Panc1 (cell line): ENCODE measurements at regions not wholly inside any gene's neighbourhood (a gene's known extent, or its start where the extent isn't known, plus 50 kb on each side); places are given as distances from the start of the nearest gene placed in this dataset.
A peak's percentile ranks its signal among the peaks of the same experiment; 100 is the strongest.

Experiments used
- ATAC-seq: fragments of 200-7000 bp; cut with Tn5 transposase; 2 replicates; pipeline ENCODE4 v1.9.1; 2020; ENCODE audit warnings: mild to moderate bottlenecking, moderate library complexity
- BruUV-seq: library from RNA; stranded (reverse); fragments of 400-500 nt; replicated peaks from 2 replicates; lab custom pipeline; 2021; lab: Mats Ljungman, UMichigan
- CTCF ChIA-PET: fragments of 300-600 bp; sonication (Branson Sonifier 250); formaldehyde crosslinking; loops from one replicate; lab custom pipeline; 2022; ENCODE audit warnings: antibody characterized with exemption; lab: Charles Lee
- POLR2A ChIA-PET: fragments of 300-600 bp; sonication (Branson Sonifier 250); formaldehyde crosslinking; loops from one replicate; lab custom pipeline; 2022; ENCODE audit warnings: antibody characterized with exemption; lab: Charles Lee
- DNase-seq: peaks from one replicate; pipeline ENCODE4 v3.0.0-alpha.2; 2010; ENCODE audit warnings: low read depth, low spot score
- H3K27ac ChIP-seq: 2 replicates; pipeline ENCODE4 v1.5.1; 2011; ENCODE audit warnings: mild to moderate bottlenecking, low read length, inconsistent platforms
- H3K27me3 ChIP-seq: fragments of 200-500 bp; sonication (Bioruptor generic); 2 replicates; pipeline ENCODE4 v1.6.0; 2014; ENCODE audit warnings: low read length, inconsistent platforms; ENCODE audit not compliant: control insufficient read depth, insufficient read depth
- H3K36me3 ChIP-seq: fragments of 200-500 bp; sonication (Bioruptor generic); 2 replicates; pipeline ENCODE4 v1.5.1; 2014; ENCODE audit warnings: inconsistent platforms, mild to moderate bottlenecking, low read length, moderate library complexity; ENCODE audit not compliant: control insufficient read depth, insufficient read depth
- H3K4me1 ChIP-seq: 2 replicates; pipeline ENCODE4 v1.5.1; 2011; ENCODE audit warnings: inconsistent platforms, mild to moderate bottlenecking, low read length, moderate library complexity; ENCODE audit not compliant: control insufficient read depth, insufficient read depth
- H3K4me3 ChIP-seq, 2 experiments: 2 replicates each; pipeline ENCODE4 v1.5.1; 2011 to 2012; ENCODE audit warnings: low read depth in 2 of 2, low read length in 2 of 2, mild to moderate bottlenecking in 2 of 2, inconsistent platforms in 1 of 2, moderate library complexity in 1 of 2
- H3K9me3 ChIP-seq: fragments of 200-500 bp; sonication (Bioruptor generic); 2 replicates; pipeline ENCODE4 v1.5.1; 2014; ENCODE audit warnings: low read depth, mild to moderate bottlenecking, inconsistent platforms, low read length, moderate library complexity; ENCODE audit not compliant: control insufficient read depth, insufficient read depth
- CTCF ChIP-seq: fragments of 450-650 bp; IDR thresholded peaks from 2 replicates; pipeline ENCODE4 v1.5.1; 2017; ENCODE audit warnings: mild to moderate bottlenecking
- POLR2AphosphoS5 ChIP-seq: IDR thresholded peaks from 2 replicates; pipeline ENCODE4 v1.6.1; 2012; ENCODE audit warnings: mild to moderate bottlenecking, low read depth, low read length, moderate library complexity
- SIN3A ChIP-seq: IDR thresholded peaks from 2 replicates; pipeline ENCODE4 v1.6.1; 2012; ENCODE audit warnings: low read depth, mild to moderate bottlenecking, low read length, moderate library complexity, borderline replicate concordance; ENCODE audit not compliant: insufficient read depth
- TCF7L2 ChIP-seq: IDR thresholded peaks from 2 replicates; pipeline ENCODE4 v1.6.1; 2011; ENCODE audit warnings: mild to moderate bottlenecking, low read depth, low read length, inconsistent platforms
- in situ Hi-C: cut with HindIII; loops from 2 replicates; pipeline ENCODE4 v1.10.0; 2016; ENCODE audit warnings: low sequenced_read_pairs, low pct_unique_long_range_greater_than_20kb
- intact Hi-C: fragments of 100-400 bp; cut with micrococcal nuclease; formaldehyde crosslinking; loops from one replicate; pipeline ENCODE4 v1.10.0; 2022; ENCODE audit not compliant: unreplicated experiment
- TF ChIP-seq, protein P1 (sequence below), 2 experiments: IDR thresholded peaks; 2 replicates each; pipeline ENCODE4 v1.6.1; 2011 to 2012; ENCODE audit warnings: low read depth in 2 of 2, control low read depth in 1 of 2, low read length in 1 of 2, mild to moderate bottlenecking in 1 of 2, moderate library complexity in 1 of 2; ENCODE audit not compliant: insufficient read depth in 1 of 2

DNA sequence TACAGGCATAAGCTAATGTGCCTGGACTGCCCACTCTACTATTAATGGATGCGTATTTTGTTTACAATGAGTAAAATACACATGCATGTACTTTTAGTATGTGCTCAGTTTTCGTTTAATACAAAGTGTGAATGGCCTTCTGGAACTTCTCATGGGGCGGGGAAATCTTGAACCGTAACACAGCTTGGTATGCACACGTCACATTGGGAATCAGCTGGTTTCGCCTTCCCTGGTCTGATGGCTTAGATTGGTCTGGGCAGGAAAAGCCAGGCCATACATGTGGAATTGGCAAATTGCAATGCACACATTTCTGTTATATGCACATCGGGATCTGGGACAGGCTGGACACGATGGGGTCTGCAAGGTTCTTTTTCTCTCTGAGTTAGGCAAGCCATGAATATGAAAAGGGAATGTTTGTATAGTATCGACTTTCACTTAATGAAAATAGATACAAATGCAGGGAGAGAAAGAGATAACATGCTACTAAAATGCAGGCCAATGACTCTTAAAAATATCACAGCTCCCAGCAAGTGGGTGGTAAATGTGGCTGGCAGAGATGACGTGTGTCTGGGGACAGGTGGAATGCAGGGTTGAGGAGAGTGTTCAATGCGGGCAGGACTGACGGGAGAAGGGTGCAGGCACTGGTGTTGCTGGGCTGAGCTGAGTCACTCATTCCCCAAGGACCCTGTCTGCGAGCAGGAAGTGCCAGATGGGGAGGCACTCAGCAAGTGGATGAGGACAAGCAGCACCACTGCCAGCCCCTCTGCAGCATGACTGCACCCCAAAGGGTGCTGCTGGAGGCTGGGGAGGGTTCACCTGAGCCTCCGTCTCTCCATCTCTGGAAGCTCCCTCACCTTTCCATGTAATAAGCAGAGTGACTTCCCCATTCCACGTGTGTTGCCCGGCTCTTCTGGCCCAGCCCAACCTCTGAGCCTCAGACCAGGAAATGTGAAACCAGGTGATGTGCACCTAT, 204.0 kb upstream of the GPR12 start:
- Histone ChIP-seq H3K9me3 (no peaks in the 10 kb centered on the region), H3K4me1 (peaks cover 20% of the 10 kb centered on the region), H3K4me3 (no peak overlapping the region), H3K36me3 (no peaks in the 10 kb centered on the region), H3K27me3 (no peaks in the 10 kb centered on the region), H3K27ac (peak overlapping the region; percentile 87)
- no TSS peak for BruUV-seq
- in situ Hi-C loops, result no loop called here
- no peak for DNase-seq
- intact Hi-C loops, result no loop called here
- TF ChIP-seq TCF7L2, result no peak
- TF ChIP-seq SIN3A, result no peak
- TF ChIP-seq POLR2AphosphoS5, result no peak
- no peak for TF ChIP-seq CTCF
- TF ChIP-seq, protein P1, sequence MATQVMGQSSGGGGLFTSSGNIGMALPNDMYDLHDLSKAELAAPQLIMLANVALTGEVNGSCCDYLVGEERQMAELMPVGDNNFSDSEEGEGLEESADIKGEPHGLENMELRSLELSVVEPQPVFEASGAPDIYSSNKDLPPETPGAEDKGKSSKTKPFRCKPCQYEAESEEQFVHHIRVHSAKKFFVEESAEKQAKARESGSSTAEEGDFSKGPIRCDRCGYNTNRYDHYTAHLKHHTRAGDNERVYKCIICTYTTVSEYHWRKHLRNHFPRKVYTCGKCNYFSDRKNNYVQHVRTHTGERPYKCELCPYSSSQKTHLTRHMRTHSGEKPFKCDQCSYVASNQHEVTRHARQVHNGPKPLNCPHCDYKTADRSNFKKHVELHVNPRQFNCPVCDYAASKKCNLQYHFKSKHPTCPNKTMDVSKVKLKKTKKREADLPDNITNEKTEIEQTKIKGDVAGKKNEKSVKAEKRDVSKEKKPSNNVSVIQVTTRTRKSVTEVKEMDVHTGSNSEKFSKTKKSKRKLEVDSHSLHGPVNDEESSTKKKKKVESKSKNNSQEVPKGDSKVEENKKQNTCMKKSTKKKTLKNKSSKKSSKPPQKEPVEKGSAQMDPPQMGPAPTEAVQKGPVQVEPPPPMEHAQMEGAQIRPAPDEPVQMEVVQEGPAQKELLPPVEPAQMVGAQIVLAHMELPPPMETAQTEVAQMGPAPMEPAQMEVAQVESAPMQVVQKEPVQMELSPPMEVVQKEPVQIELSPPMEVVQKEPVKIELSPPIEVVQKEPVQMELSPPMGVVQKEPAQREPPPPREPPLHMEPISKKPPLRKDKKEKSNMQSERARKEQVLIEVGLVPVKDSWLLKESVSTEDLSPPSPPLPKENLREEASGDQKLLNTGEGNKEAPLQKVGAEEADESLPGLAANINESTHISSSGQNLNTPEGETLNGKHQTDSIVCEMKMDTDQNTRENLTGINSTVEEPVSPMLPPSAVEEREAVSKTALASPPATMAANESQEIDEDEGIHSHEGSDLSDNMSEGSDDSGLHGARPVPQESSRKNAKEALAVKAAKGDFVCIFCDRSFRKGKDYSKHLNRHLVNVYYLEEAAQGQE (IDR thresholded peaks at IDR 0.05; ENCODE audit: insufficient read depth in 1 of 2, low read depth in 2 of 2, low read length in 1 of 2), result no peak
- ATAC-seq, result no peak
- POLR2A ChIA-PET, result no interaction called here
- CTCF ChIA-PET, result interaction anchor here (0.5 to 0.8 kb wide), 4 partner anchors 18 to 374 kb away, joined by 3 to 9 read pairs (median 6); no protein-coding TSS in a partner anchor

DNA sequence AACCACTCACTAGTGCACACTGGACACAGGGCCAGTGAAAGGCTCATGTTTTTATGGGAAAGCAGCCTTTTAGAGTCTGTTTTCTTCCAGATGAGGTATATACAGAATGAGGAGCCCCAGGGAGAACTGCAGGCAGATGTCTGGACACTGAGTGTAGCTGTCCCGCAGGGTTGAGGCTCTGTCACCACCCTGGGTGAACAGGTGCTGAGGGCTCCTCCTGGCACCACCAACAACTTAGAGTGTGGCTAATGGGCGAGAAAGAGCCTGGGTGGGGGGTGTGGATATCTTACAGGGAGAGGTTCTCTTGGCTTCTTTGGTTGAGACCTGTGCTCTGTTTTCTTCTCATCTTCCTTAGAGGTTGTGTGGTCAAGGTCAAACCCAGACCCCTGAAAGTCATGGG, 202.1 kb upstream of the GPR12 start:
- no peaks in the 10 kb centered on the region for H3K9me3 ChIP-seq
- DNase-seq, result no peak
- H3K27me3 ChIP-seq, result no peaks in the 10 kb centered on the region
- ChIA-PET CTCF (no interaction called here), POLR2A (interaction anchor here (1.0 kb wide), 1 partner anchor 13 kb away, joined by 3 read pairs; no protein-coding TSS in a partner anchor)
- in situ Hi-C loops (no loop called here), intact Hi-C loops (no loop called here)
- ATAC-seq, result no peak
- H3K4me3 ChIP-seq, result no peak overlapping the region
- no peaks in the 10 kb centered on the region for H3K36me3 ChIP-seq
- H3K4me1 ChIP-seq, result peaks cover 8% of the 10 kb centered on the region
- BruUV-seq, result no TSS peak
- H3K27ac ChIP-seq, result peak overlapping the region; percentile 87
- TF ChIP-seq, protein P1 (IDR thresholded peaks at IDR 0.05; ENCODE audit: insufficient read depth in 1 of 2, low read depth in 2 of 2, low read length in 1 of 2), result no peak
- no peak for TF ChIP-seq CTCF
- TF ChIP-seq SIN3A, result no peak
- no peak for TF ChIP-seq TCF7L2
- TF ChIP-seq POLR2AphosphoS5, result no peak
